Mesendoderm (in vitro differentiated cells): ENCODE measurements at regions not wholly inside any gene's neighbourhood (a gene's known extent, or its start where the extent isn't known, plus 50 kb on each side); places are given as distances from the start of the nearest gene placed in this dataset.

Source experiments
- DNase-seq: peaks from one replicate; pipeline ENCODE4 v3.0.0; 2013
- H2AK5ac ChIP-seq: 2 replicates; pipeline ENCODE4 v1.6.1; 2013; ENCODE audit warnings: low read length, inconsistent platforms
- H2BK120ac ChIP-seq: 2 replicates; pipeline ENCODE4 v1.6.1; 2013; ENCODE audit warnings: low read depth, mild to moderate bottlenecking, low read length, moderate library complexity, mixed read lengths
- H2BK15ac ChIP-seq: replicated peaks from 2 replicates; pipeline ENCODE4 v1.6.1; 2013; ENCODE audit warnings: low read depth, mild to moderate bottlenecking, moderate library complexity
- H2BK5ac ChIP-seq: 2 replicates; pipeline ENCODE4 v1.6.1; 2013; ENCODE audit warnings: low read length, inconsistent platforms
- H3K18ac ChIP-seq: 2 replicates; pipeline ENCODE4 v1.6.1; 2013; ENCODE audit warnings: mild to moderate bottlenecking, low read length, mixed read lengths
- H3K23ac ChIP-seq: one replicate; pipeline ENCODE4 v1.6.1; 2013; ENCODE audit warnings: low read length
- H3K27ac ChIP-seq: 2 replicates; pipeline ENCODE4 v1.5.1; 2013; ENCODE audit warnings: low read depth, mild to moderate bottlenecking, inconsistent platforms, low read length, moderate library complexity
- H3K27me3 ChIP-seq: 2 replicates; pipeline ENCODE4 v1.6.1; 2013; ENCODE audit warnings: low read length, control low read depth, mild to moderate bottlenecking, inconsistent platforms; ENCODE audit not compliant: insufficient read depth, poor library complexity
- H3K36me3 ChIP-seq: 2 replicates; pipeline ENCODE4 v1.6.1; 2013; ENCODE audit warnings: low read length, inconsistent platforms; ENCODE audit not compliant: control insufficient read depth, insufficient read depth
- H3K4ac ChIP-seq: one replicate; pipeline ENCODE4 v1.6.1; 2013; ENCODE audit warnings: low read depth, mild to moderate bottlenecking, low read length, moderate library complexity
- H3K4me1 ChIP-seq: 2 replicates; pipeline ENCODE4 v1.6.1; 2013; ENCODE audit warnings: low read depth, low read length, inconsistent platforms; ENCODE audit not compliant: control insufficient read depth
- H3K4me2 ChIP-seq: 2 replicates; pipeline ENCODE4 v1.6.1; 2013; ENCODE audit warnings: low read length
- H3K4me3 ChIP-seq: 2 replicates; pipeline ENCODE4 v1.5.1; 2013; ENCODE audit warnings: mild to moderate bottlenecking, low read length
- H3K56ac ChIP-seq: one replicate; pipeline ENCODE4 v1.6.1; 2013; ENCODE audit warnings: low read length
- H3K79me1 ChIP-seq: 2 replicates; pipeline ENCODE4 v1.6.1; 2013; ENCODE audit warnings: low read length, inconsistent platforms
- H3K79me2 ChIP-seq: 2 replicates; pipeline ENCODE4 v1.6.1; 2013; ENCODE audit warnings: mild to moderate bottlenecking, low read length; ENCODE audit not compliant: control insufficient read depth, insufficient read depth
- H3K9ac ChIP-seq: 2 replicates; pipeline ENCODE4 v1.6.1; 2013; ENCODE audit warnings: low read length, inconsistent platforms
- H4K5ac ChIP-seq: one replicate; pipeline ENCODE4 v1.6.1; 2013; ENCODE audit warnings: low read length
- H4K8ac ChIP-seq: one replicate; pipeline ENCODE4 v1.6.1; 2013; ENCODE audit warnings: low read depth, mild to moderate bottlenecking, control low read depth, low read length, moderate library complexity
- WGBS: extraction: QIAGEN DNeasy Blood & Tissue Kit; methylation state at CpG from one replicate; pipeline ENCODE4 v1.1.7; 2013; ENCODE audit warnings: low lambda C conversion rate, missing lambda C conversion rate; ENCODE audit not compliant: insufficient coverage; ENCODE audit errors: extremely low coverage; 5-methylcytosine and 5-hydroxymethylcytosine counted together

DNA sequence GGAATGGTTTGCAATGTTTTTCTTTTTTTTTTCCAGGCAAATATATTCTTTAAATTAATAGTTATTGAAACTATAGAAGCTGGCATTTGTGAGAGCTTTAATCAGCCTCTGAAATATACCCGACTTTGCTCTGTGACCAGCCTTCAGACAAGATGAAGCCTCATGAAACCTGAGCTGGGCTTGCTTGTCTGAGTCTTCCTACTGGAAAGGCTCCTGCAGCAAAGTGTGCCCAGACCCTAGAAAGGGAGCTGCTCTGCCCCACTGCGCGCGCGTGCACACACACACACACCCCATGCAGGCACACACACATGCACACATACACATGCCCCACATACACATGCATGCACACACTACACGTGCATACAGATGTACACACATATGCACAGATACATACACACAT is 203.3 kb upstream of the NT5C1B start:
- no peaks in the 10 kb centered on the region for H3K27me3 ChIP-seq
- H4K8ac ChIP-seq = no peak overlapping the region
- no peak overlapping the region for H3K56ac ChIP-seq
- H2BK5ac ChIP-seq = no peak overlapping the region
- H3K4me3 ChIP-seq = no peak overlapping the region
- no peak overlapping the region for H3K27ac ChIP-seq
- H3K18ac ChIP-seq = no peak overlapping the region
- DNase-seq = no peak
- no peaks in the 10 kb centered on the region for H3K4me1 ChIP-seq
- no peaks in the 10 kb centered on the region for H3K36me3 ChIP-seq
- H3K79me1 ChIP-seq = no peaks in the 10 kb centered on the region
- H4K5ac ChIP-seq = no peak overlapping the region
- H3K9ac ChIP-seq = no peak overlapping the region
- no peak overlapping the region for H2AK5ac ChIP-seq
- no peak overlapping the region for H3K4ac ChIP-seq
- H3K4me2 ChIP-seq = no peak overlapping the region
- no peak overlapping the region for H2BK120ac ChIP-seq
- H2BK15ac ChIP-seq = no peak overlapping the region
- H3K79me2 ChIP-seq = no peaks in the 10 kb centered on the region
- H3K23ac ChIP-seq = no peak overlapping the region
- no CpG with 5 or more reads among the region's 6 CpGs for WGBS

DNA sequence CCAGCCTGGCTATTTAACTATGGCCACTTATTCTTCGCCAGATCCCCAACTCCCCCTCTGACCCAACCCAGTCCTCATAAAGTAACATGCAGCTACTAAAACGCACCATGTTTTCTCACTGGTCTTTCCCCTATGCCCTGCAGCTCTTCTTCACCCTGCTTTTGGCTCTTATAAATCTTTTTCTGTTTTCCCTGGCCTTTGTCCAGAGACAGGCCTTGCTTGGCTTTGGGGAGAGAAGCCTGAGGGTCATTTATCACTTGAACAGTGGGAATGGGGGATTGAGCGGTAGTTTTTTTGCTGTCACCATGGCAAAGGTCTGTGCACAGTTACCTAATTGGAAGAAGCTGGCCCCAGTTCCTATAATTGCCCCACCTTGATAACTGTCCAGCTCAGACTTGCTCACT is 202.9 kb upstream of the NT5C1B start:
- no peak overlapping the region for H2BK5ac ChIP-seq
- no peak overlapping the region for H4K5ac ChIP-seq
- H3K9ac ChIP-seq = no peak overlapping the region
- H4K8ac ChIP-seq = no peak overlapping the region
- H3K4me2 ChIP-seq = no peak overlapping the region
- no peak overlapping the region for H2BK15ac ChIP-seq
- no peak overlapping the region for H3K23ac ChIP-seq
- H3K27ac ChIP-seq = no peak overlapping the region
- no peaks in the 10 kb centered on the region for H3K79me1 ChIP-seq
- no peak overlapping the region for H3K4ac ChIP-seq
- H2AK5ac ChIP-seq = no peak overlapping the region
- H3K27me3 ChIP-seq = no peaks in the 10 kb centered on the region
- H3K56ac ChIP-seq = no peak overlapping the region
- no CpG with 5 or more reads among the region's 3 CpGs for WGBS
- H3K4me1 ChIP-seq = no peaks in the 10 kb centered on the region
- no peak overlapping the region for H3K18ac ChIP-seq
- no peak overlapping the region for H2BK120ac ChIP-seq
- no peak for DNase-seq
- no peaks in the 10 kb centered on the region for H3K36me3 ChIP-seq
- no peak overlapping the region for H3K4me3 ChIP-seq
- no peaks in the 10 kb centered on the region for H3K79me2 ChIP-seq

DNA sequence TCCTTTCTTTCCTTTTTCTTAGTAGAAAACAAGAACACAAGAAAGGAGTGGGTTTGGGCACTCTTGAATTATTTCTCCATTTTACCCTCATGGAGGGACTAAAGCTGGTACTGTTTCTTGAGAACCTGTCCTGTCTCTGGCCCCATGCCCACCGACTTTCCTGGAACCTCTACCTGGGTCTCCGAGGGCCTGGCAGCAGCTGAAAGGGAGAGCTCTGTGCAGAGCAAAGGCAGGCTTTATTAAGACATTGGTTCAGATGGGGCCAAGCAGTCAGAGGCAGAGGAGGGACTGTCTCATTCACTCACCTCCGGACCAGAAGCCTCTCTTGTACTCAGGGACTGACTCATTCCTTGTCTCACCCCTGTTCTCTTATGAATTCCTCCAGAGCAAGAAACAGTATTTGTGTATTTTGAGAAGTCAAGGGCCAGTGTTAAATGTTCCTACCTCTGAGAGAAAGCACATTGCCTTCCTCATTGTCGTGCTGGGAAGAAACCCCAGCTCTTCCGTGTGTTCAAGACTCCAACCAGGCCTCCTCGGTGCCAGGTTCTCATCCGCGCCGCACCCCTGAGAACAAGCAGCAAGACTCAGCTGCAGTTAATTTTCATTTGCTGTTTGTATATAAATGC is 201.9 kb upstream of the NT5C1B start:
- Histone ChIP-seq H3K4me3 (no peak overlapping the region), H3K79me1 (no peaks in the 10 kb centered on the region), H2AK5ac (no peak overlapping the region), H3K4me2 (no peak overlapping the region), H2BK15ac (no peak overlapping the region), H2BK120ac (no peak overlapping the region), H3K56ac (no peak overlapping the region), H4K5ac (no peak overlapping the region), H4K8ac (no peak overlapping the region), H3K23ac (no peak overlapping the region), H3K27ac (no peak overlapping the region), H2BK5ac (no peak overlapping the region), H3K36me3 (no peaks in the 10 kb centered on the region), H3K4ac (no peak overlapping the region), H3K18ac (no peak overlapping the region), H3K79me2 (no peaks in the 10 kb centered on the region), H3K9ac (no peak overlapping the region), H3K4me1 (no peaks in the 10 kb centered on the region), H3K27me3 (no peaks in the 10 kb centered on the region)
- WGBS = no CpG with 5 or more reads among the region's 9 CpGs
- DNase-seq = no peak

DNA sequence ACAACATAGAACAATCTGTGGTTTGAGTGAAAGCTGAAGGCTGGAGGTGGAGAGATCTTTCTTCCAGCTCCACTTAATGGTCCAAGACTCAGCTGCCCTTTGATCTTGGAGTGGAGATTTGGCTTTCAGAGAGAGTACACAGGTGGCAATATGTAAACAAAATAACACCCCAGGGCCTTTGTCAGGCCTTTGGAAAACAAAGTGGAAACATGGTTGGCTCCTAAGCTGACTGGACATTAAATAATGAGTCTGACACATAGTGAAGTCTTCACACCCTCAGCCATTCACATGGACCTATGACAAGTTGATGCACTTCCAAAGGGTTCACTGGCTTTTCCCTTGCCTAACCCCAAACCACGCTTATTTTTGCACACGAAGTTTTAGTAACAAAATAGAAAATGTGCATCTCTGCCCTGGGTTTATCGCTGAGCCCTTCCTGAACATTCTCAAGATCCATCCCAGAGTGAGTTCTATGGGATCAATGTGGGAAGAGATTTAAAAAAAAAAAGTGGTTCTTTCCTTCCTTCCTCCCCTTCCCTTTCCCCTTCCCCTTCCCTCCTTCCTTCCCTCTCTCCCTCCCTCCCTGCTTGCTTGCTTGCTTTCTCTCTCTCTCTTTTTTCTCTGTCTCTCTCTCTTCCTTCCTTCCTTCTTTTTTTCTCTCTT is 201.3 kb upstream of the NT5C1B start:
- no peaks in the 10 kb centered on the region for H3K4me1 ChIP-seq
- no peak overlapping the region for H2BK120ac ChIP-seq
- H3K79me1 ChIP-seq = no peaks in the 10 kb centered on the region
- H3K9ac ChIP-seq = no peak overlapping the region
- H4K8ac ChIP-seq = no peak overlapping the region
- H3K36me3 ChIP-seq = no peaks in the 10 kb centered on the region
- no peaks in the 10 kb centered on the region for H3K27me3 ChIP-seq
- H2AK5ac ChIP-seq = no peak overlapping the region
- no CpG with 5 or more reads among the region's 3 CpGs for WGBS
- H3K4me3 ChIP-seq = no peak overlapping the region
- H3K56ac ChIP-seq = no peak overlapping the region
- no peak overlapping the region for H3K4ac ChIP-seq
- no peak overlapping the region for H2BK5ac ChIP-seq
- no peak overlapping the region for H3K23ac ChIP-seq
- no peak overlapping the region for H3K27ac ChIP-seq
- no peak for DNase-seq
- no peaks in the 10 kb centered on the region for H3K79me2 ChIP-seq
- no peak overlapping the region for H3K4me2 ChIP-seq
- no peak overlapping the region for H2BK15ac ChIP-seq
- H3K18ac ChIP-seq = no peak overlapping the region
- no peak overlapping the region for H4K5ac ChIP-seq

DNA sequence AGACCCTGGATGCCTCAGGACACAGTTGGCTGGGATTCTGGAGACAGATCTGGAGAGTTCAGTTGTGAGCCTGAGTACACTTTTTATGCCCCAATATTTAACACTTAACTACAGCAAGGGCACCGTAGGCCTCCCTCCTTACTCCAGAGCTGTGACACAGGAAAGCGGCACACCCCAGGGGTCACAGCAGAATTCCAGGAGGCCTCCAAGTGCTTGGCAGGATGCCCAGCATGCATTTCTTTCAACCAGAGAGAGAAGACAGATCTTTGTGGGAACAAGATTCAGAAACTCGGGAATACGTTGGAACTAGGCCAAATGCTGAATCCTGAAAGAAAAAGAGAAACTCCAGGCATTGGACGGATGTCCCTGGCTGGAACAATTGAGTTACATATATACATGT is 199.2 kb upstream of the NT5C1B start:
- Histone ChIP-seq H3K4me1 (no peaks in the 10 kb centered on the region), H3K4me2 (no peak overlapping the region), H3K18ac (no peak overlapping the region), H2BK15ac (no peak overlapping the region), H3K36me3 (no peaks in the 10 kb centered on the region), H3K4me3 (no peak overlapping the region), H3K4ac (no peak overlapping the region), H2BK5ac (no peak overlapping the region), H4K5ac (no peak overlapping the region), H3K23ac (no peak overlapping the region), H3K79me2 (no peaks in the 10 kb centered on the region), H4K8ac (no peak overlapping the region), H3K79me1 (no peaks in the 10 kb centered on the region), H3K56ac (no peak overlapping the region), H2AK5ac (no peak overlapping the region), H3K27me3 (no peaks in the 10 kb centered on the region), H2BK120ac (no peak overlapping the region), H3K9ac (no peak overlapping the region), H3K27ac (no peak overlapping the region)
- DNase-seq = no peak
- WGBS = no CpG with 5 or more reads among the region's 5 CpGs

DNA sequence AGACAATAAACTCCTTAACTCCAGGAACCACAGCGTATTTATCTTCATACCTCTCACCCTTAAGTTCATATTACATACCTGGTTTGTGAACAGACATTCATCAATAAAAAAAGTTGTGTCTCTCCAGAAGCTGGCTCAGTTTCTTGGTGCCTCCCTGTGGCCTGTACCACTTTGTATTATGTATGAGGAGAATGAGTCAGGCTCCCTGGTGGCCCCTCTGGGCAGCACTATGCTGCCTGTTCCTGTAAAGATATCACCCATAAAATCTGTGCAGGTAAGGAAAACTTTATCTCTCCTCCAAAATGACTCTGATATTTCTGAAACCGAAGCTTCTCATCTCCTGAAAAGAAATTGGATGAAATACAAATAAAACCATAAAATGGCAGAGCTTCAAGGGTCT is 198.4 kb upstream of the NT5C1B start:
- no peaks in the 10 kb centered on the region for H3K79me1 ChIP-seq
- no peaks in the 10 kb centered on the region for H3K79me2 ChIP-seq
- H3K4me2 ChIP-seq = no peak overlapping the region
- no peak overlapping the region for H4K8ac ChIP-seq
- no peaks in the 10 kb centered on the region for H3K27me3 ChIP-seq
- no CpG with 5 or more reads among the region's 2 CpGs for WGBS
- H2BK5ac ChIP-seq = no peak overlapping the region
- H3K56ac ChIP-seq = no peak overlapping the region
- H3K18ac ChIP-seq = no peak overlapping the region
- H4K5ac ChIP-seq = no peak overlapping the region
- H3K27ac ChIP-seq = no peak overlapping the region
- no peak overlapping the region for H3K4ac ChIP-seq
- no peak overlapping the region for H2AK5ac ChIP-seq
- H3K9ac ChIP-seq = no peak overlapping the region
- no peaks in the 10 kb centered on the region for H3K36me3 ChIP-seq
- peak; percentile 9 for DNase-seq
- H3K4me3 ChIP-seq = no peak overlapping the region
- H2BK15ac ChIP-seq = no peak overlapping the region
- no peak overlapping the region for H2BK120ac ChIP-seq
- H3K23ac ChIP-seq = no peak overlapping the region
- H3K4me1 ChIP-seq = no peaks in the 10 kb centered on the region
